GM19324 (cell line): ENCODE measurements at regions not wholly inside any gene's neighbourhood (a gene's known extent, or its start where the extent isn't known, plus 50 kb on each side); places are given as distances from the start of the nearest gene placed in this dataset.
"Not testable (repeated sequence)": the region's sequence is repeated elsewhere in the genome, so short reads cannot be mapped to it uniquely, and the experiment has no call there.

Source experiments
- ATAC-seq: cut with Tn5 transposase; IDR thresholded peaks from one replicate; pipeline ENCODE4 v1.9.1; 2021; ENCODE audit warnings: mild to moderate bottlenecking, moderate library complexity; ENCODE audit not compliant: unreplicated experiment, low FRiP score

GRCh38 chr13:91245288-91245687 lies 102.2 kb upstream of the MIR17HG start:
- no peak for ATAC-seq

GRCh38 chr13:91247768-91248167 lies 99.7 kb upstream of the MIR17HG start:
- no peak for ATAC-seq

GRCh38 chr13:91248249-91248648 lies 99.2 kb upstream of the MIR17HG start:
- ATAC-seq = no peak

DNA sequence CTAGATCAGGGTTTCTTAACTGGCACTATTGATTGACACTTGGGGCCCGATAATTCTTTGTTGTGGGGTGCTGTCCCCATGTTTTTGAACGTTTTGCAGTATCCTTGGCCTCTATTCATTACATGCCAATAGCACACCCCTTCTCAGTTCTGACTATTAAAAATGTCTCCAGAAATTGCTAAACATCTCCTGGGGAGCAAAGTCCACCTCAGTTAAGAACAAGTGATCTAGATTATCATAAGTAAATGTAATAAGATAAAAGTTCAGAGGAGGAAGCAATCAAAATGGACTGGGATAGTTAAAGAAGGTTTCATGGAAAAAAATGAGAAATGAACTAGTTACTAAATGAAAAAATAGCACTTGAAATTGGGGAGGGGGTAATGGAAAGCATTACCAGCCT lies 98.1 kb upstream of the MIR17HG start:
- no peak for ATAC-seq

DNA sequence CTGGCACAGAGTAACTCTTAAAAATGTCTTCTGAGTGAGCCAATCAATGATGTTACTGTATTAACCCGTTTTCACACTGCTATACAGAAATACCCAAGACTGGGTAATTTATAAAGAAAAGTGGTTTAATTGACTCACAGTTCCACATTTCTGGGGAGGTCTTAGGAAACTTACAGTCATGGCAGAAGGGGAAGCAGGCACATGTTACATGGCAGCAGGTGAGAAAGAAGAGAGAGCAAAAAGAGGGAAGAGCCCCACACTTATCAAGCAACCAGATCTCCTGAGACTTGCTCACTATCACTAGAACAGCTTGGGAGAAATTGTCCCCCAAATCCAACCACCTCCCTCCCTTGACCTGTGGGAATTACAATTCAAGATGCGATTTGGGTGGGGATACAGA lies 97.6 kb upstream of the MIR17HG start:
- ATAC-seq = no peak

DNA sequence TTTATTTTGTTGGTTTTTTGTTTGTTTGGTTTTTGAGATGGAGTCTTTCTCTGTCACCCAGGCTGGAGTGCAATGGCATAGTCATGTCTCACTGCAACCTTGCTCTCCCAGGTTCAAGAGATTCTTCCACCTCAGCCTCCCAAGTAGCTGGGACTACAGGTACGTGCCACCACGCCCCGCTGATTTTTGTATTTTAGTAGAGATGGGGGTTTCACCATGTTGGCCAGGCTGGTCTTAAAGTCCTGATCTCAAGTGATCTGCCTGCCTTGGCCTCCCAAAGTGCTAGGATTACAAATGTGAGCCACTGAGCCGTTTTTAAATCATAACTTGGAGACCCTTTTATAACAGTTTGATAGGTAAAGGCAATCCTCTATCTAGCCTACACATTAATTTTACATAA lies 95.9 kb upstream of the MIR17HG start:
- not testable (repeated sequence) for ATAC-seq

GRCh38 chr13:91264484-91264883 lies 83.0 kb upstream of the MIR17HG start:
- ATAC-seq = no peak

DNA sequence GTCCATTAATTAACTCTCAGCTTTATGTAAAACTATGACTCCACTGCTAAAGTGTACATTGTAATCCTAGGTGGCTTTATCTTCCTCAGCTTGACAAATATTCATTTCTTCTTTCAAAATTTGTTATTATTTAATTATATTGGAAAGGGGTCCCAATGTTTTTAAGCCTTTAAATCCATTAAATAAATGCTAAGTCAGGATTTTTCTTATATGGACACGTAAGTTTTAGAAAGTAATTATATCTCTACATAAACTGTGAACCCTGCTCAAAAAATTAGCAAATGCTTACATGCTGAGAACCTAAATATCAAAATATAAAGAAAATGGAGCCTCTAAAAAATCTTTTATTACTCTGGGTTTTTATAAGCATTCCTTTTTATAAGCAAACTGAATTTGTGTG lies 78.2 kb upstream of the MIR17HG start:
- no peak for ATAC-seq

DNA sequence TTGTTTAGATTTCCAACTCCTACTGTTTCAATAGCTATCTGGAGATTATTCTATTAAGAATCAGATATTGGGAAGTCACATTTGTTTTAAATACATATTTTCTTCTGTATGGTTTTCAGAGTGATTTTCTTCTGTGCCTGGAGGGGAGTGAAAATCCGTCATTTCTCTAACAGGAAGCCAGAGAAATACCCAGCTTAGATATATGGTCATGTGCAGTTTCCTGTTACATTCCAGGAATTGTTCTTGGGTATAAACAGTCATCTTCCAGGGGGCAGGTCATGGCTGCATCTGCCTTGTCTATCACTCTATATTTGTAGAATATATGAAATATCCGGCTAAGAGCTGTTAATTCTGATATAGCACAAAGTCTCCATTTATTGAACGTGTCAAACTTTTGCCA lies 77.5 kb upstream of the MIR17HG start:
- no peak for ATAC-seq

DNA sequence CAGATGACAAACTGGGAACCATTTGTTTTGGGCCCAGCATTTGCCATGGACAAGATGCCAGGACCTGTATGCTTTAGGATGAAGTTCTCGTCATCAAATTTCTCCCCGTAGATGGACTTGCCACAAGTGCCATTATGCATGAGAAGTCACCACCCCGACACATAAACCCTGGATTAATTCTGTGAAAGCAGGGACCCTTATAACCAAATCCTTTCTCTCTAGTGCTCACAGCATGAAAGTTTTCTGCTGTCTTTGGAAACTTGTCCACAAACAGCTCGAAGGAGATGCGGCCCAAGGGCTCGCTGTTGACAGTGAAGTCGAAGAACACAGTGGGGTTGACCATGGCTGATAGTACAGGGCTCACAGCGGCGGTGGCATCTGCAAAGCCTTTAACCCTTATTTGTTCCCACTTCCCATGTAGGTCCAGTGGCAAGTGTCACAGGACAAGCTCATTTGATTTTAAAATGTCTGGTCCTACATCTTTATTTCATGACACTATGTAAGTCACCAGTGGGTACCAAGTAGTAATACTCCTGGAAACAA lies 75.2 kb upstream of the MIR17HG start:
- ATAC-seq = no peak

DNA sequence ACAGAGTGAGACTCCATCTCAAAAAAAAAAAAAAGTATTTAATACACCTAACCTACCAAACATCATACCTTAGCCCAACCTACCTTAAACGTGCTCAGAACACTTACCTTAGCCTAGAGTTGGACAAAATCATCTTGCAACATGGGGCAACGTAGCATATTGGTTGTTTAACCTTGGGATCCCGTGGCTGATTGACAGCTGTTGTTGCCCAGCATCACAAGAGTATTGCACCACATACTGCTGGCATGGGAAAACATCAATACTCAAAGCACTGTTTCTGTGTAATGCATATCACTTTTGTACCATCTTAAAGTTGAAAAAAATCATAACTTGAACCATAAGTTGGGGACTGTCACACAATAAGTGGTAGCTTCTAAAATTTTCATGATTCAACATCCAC lies 73.8 kb upstream of the MIR17HG start:
- no peak for ATAC-seq

DNA sequence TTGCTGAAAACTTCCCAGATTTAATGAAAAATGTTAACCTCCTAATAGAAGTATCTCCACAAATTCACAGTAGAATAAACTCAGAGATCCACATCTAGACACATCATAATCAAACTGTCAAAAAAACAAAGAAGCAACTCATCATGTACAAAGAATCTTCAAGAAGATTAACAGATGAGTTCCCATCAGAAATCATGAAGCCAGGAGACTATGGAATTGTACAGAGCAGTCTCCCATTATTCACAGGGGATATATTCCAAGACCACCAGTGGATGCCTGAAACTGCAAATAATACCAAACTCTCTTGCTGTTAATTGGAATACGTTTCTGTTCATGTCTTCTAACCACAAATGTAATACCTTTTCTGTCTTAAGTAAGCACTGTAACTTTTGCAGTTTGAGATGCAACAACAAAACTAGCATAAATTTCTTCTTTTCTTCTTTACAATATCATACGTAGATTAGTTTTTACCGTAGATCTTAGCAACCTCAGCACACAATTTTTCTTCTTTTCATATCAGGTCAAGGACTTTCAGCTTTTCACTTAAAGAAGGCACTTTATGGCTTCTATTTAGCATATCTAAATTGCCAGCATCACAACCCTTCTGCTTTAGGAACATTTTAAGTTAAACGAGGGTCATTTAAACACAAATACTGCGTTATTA lies 70.3 kb upstream of the MIR17HG start:
- no peak for ATAC-seq

DNA sequence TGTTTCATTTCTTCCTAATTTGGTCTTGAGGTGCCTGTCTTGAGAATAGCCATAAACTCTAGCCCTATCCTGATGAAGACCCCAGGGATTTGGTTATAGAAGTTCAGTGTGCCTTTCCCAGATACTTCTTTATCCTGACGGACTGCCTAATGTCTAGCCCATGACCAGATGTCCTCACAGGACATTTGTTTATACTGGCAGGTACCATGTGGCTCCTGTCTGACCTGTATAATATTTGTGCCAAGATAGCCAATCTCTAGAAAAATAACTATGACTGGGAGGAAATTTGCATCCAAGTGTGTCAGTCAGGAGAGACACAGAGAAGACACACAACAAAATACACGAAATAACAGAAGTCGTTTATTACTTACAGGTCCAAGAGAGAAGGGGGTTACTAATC lies 69.2 kb upstream of the MIR17HG start:
- ATAC-seq = no peak

DNA sequence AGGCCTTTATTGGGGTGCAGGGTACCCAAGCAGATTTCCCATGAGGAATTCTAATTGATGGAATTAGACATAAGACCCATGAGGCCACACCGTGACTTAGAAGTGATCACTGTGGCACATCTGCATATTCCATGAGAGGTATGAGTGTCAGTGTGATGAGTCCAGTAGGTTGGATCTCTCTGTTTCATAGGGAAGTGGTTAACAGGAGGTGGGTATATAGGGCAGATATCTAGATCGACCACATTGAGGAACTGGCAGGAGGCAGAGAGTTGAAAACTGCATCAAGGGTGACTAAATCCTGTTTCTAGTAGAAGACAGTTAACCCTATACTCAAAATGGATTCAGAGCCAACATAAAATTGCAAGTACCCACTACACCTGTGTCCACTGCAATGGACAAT lies 68.6 kb upstream of the MIR17HG start:
- no peak for ATAC-seq

GRCh38 chr13:91280801-91281200 lies 66.7 kb upstream of the MIR17HG start:
- no peak for ATAC-seq

GRCh38 chr13:91284335-91284734 lies 63.2 kb upstream of the MIR17HG start:
- no peak for ATAC-seq

DNA sequence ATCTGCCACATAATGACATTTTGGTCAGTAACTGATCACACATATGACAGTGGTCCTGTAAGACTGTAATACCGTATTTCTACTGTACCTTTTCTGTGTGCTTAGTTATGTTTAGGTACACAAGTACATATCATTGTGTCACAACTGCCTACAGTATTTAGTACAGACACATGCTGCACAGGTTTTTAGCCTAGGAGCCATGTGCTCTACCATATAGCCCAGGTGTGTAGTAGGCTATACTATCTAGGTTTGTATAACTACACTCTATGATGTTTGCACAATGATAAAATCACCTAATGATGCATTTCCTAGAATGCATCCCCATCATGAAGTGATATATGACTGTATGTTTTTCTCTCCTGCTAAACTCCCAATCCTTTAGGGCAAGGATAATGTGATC lies 61.2 kb upstream of the MIR17HG start:
- no peak for ATAC-seq

GRCh38 chr13:91291078-91291477 lies 56.4 kb upstream of the MIR17HG start:
- no peak for ATAC-seq

- no peak for ATAC-seq
These were observed 54.8 kb upstream of the MIR17HG start for GRCh38 chr13:91292630-91293221.

DNA sequence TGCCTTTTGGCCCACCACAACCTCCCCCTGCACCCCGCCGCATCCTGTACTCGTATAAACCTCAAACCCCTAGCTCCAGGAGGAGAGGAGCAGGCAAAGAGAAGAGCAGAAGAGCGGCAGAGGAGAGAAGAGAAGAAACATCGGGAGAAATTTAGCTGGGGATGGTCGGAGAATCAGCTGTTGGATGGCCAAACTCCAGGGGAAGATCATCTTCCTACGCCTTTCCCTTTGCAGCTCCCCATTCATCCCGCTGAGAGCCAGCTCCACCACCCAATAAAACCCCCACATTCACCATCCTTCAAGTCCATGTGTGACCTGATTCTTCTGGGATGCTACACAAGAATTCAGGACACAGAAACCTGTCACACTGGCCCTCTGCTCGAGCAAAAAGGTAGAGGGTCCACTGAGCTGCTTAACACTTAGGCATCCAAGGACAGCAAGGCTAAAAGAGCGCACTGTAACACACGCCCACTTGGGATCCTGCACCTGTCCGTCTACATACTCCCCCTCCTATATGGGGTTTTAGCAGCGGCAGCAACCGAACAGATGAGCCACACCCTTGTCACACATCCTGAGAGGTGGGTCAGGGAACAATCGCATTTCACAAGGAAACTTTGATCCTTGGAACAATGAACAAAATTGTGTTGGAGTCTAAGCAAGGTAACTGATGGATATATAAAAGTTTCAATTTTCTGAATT lies 51.6 kb upstream of the MIR17HG start:
- ATAC-seq = no peak

DNA sequence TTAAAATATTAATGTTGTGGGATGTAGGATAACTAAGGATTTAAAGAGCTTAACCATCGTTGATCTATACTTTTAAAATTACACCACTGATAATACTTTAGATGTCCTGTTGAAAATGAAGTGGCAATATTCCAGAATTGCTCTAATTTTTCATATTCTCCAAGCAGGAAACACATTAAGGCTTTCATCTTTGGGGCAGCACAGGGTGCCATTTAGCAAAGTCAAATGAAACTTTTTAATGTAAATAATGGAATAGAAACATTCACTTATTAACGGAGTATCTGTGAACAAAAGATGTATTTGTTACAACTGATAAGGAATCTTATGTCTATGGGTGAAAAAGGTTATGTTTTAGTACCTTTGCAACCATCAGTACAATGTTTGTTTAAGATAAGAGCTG lies 50.0 kb upstream of the MIR17HG start:
- no peak for ATAC-seq
